Testis (tissue), 2 donors: ENCODE measurements at regions not wholly inside any gene's neighbourhood (a gene's known extent, or its start where the extent isn't known, plus 50 kb on each side); places are given as distances from the start of the nearest gene placed in this dataset.

Experiments used
- DNase-seq: peaks from one replicate; pipeline ENCODE4 v3.0.0-alpha.2; 2019
- H3K27ac ChIP-seq, 2 donors: fragments of 200-600 bp; sonication (generic); one replicate each; pipeline ENCODE4 v1.5.1; 2019
- H3K27me3 ChIP-seq: fragments of 200-600 bp; sonication (generic); one replicate; pipeline ENCODE4 v1.5.1; 2019
- H3K36me3 ChIP-seq: fragments of 200-600 bp; sonication (generic); one replicate; pipeline ENCODE4 v1.5.1; 2017; ENCODE audit warnings: low read depth; ENCODE audit errors: missing control alignments
- H3K4me1 ChIP-seq: fragments of 200-600 bp; sonication (generic); one replicate; pipeline ENCODE4 v1.5.1; 2019
- H3K4me3 ChIP-seq, 2 donors: fragments of 200-600 bp; sonication (generic); one replicate each; pipeline ENCODE4 v1.5.1; 2017 to 2019
- H3K9me3 ChIP-seq: fragments of 200-600 bp; sonication (generic); one replicate; pipeline ENCODE4 v1.5.1; 2017
- POLR2A ChIP-seq: fragments of 450-650 bp; IDR thresholded peaks from one replicate; pipeline ENCODE4 v1.6.1; 2017; ENCODE audit warnings: antibody characterized with exemption, mild to moderate bottlenecking, moderate library complexity
- WGBS, 2 donors: methylation state at CpG; one replicate each; pipeline ENCODE4 v1.1.5; 2018; 5-methylcytosine and 5-hydroxymethylcytosine counted together
- intact Hi-C: fragments of 100-400 bp; cut with DNase I; formaldehyde crosslinking; loops from one replicate; pipeline ENCODE4 v1.15.1; 2023; ENCODE audit warnings: low total_unique reads
- TF ChIP-seq, protein P1 (sequence below), 3 experiments: fragments of 450-650 bp in 2 of 3; fragments of 200-600 bp in 1 of 3; sonication (generic) in 1 of 3; IDR thresholded peaks; one replicate each; pipeline ENCODE4 v1.5.1; 2016 to 2019; ENCODE audit warnings: antibody characterized with exemption in 3 of 3, mild to moderate bottlenecking in 2 of 3, moderate library complexity in 1 of 3

DNA sequence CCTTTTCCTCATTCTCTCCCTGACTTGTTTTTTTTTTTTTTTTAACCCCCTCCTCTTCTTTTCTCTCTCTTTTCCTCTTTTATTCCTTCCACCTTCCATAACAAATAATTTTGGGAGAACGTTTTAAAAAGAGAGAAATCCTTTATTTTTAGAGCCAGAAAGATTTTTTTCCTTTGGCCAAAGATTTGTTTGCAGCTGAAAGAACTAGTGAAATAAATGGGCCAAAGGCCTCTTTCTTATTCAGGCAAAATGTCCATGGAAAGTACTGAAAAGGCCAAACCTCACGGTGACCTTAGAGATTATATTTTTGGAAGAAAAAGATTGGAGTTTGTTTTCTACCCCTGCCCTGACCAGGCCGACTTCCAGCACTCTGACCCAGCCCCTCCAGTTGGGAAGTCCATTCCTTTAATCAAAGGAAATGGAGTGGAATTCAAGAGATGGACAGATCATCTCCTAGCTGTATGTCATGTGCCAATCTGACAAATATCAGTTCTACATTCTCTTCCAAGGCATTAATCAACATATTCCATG, 214.3 kb upstream of the ADAMTS9 start:
- no peak for TF ChIP-seq POLR2A
- TF ChIP-seq, protein P1, sequence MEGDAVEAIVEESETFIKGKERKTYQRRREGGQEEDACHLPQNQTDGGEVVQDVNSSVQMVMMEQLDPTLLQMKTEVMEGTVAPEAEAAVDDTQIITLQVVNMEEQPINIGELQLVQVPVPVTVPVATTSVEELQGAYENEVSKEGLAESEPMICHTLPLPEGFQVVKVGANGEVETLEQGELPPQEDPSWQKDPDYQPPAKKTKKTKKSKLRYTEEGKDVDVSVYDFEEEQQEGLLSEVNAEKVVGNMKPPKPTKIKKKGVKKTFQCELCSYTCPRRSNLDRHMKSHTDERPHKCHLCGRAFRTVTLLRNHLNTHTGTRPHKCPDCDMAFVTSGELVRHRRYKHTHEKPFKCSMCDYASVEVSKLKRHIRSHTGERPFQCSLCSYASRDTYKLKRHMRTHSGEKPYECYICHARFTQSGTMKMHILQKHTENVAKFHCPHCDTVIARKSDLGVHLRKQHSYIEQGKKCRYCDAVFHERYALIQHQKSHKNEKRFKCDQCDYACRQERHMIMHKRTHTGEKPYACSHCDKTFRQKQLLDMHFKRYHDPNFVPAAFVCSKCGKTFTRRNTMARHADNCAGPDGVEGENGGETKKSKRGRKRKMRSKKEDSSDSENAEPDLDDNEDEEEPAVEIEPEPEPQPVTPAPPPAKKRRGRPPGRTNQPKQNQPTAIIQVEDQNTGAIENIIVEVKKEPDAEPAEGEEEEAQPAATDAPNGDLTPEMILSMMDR (IDR thresholded peaks at IDR 0.05), result no peak
- no peaks in the 10 kb centered on the region for H3K36me3 ChIP-seq
- H3K4me1 ChIP-seq, result peaks cover 15% of the 10 kb centered on the region
- intact Hi-C loops, result no loop called here
- no peaks in the 10 kb centered on the region for H3K27me3 ChIP-seq
- no peak overlapping the region for H3K27ac ChIP-seq
- no peak overlapping the region for H3K4me3 ChIP-seq
- DNase-seq, result no peak
- H3K9me3 ChIP-seq, result no peaks in the 10 kb centered on the region
- 42 to 45% methylated on average over 3 of the region's 3 CpGs for WGBS, 2 donors

DNA sequence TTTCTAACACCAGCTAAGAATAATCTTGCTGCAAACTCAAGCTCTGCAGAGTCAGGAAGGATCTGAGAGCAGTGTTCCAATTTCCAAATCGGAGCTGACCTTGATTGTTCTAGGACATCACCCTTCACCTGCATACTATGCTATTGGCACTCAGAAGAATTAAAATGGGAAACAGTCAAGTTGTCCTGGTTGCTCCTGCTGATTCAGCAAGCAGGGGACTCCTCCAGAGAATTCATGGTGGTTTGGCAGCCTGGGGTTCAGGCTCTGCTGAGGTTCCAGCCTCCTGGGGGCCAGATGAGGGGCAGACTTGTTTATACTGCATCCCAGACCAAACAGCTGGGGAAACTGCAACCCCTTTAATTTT, 213.7 kb upstream of the ADAMTS9 start:
- no peak overlapping the region for H3K4me3 ChIP-seq
- no peaks in the 10 kb centered on the region for H3K36me3 ChIP-seq
- intact Hi-C loops, result no loop called here
- no peak overlapping the region for H3K27ac ChIP-seq
- DNase-seq, result peak; percentile 39
- no peaks in the 10 kb centered on the region for H3K9me3 ChIP-seq
- H3K27me3 ChIP-seq, result no peaks in the 10 kb centered on the region
- no peak for TF ChIP-seq POLR2A
- peaks cover 19% of the 10 kb centered on the region for H3K4me1 ChIP-seq
- 41 to 50% methylated on average over 1 of the region's 1 CpG for WGBS, 2 donors

DNA sequence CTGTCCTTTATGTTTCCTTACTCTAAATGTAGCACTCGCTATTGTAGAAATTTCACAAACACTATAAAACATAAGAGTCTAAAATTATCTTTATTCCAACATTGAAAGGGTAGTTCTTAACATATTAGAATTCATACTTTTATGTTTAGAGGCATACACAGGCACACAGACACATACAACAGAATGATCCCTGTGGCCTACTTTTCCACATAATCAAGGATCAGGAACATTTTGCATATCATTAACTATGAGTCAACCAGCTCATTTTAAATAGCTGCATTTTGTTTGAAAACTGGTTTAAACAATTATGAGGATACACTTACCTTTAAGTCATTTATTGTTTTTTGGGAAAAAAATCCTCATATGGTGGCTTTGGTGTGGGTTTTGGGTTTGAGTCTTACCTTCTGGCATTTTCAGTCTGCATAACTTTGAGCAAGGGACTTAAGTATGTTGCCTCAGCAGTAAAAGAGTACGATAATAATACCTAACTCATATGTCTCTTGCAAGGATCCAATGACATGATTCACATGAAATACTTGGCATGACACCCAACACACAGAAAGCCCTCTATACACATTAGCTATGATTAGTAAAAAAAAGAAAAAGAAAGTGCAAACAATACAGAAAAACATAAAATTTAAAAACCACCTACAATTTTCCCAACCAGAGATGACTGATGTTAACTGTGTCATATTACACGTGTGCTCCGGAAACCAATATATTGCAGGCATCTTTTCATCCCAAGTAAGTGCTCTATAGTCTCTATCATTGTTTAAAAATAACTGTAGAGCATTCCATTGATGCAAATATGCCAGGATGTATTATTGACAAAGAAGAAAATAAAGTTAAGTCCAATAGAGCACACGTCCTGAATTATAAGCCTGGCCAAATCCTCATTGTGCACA, 213.1 kb upstream of the ADAMTS9 start:
- H3K27me3 ChIP-seq, result no peaks in the 10 kb centered on the region
- H3K4me3 ChIP-seq, result no peak overlapping the region
- TF ChIP-seq, protein P1 (IDR thresholded peaks at IDR 0.05), result no peak
- TF ChIP-seq POLR2A, result no peak
- no peak for DNase-seq
- peaks cover 24% of the 10 kb centered on the region for H3K4me1 ChIP-seq
- WGBS, 2 donors, result 65 to 71% methylated on average over 5 of the region's 5 CpGs
- intact Hi-C loops, result no loop called here
- H3K36me3 ChIP-seq, result no peaks in the 10 kb centered on the region
- peak overlapping the region in 1 of 2 donors; percentile 12 for H3K27ac ChIP-seq
- no peaks in the 10 kb centered on the region for H3K9me3 ChIP-seq

DNA sequence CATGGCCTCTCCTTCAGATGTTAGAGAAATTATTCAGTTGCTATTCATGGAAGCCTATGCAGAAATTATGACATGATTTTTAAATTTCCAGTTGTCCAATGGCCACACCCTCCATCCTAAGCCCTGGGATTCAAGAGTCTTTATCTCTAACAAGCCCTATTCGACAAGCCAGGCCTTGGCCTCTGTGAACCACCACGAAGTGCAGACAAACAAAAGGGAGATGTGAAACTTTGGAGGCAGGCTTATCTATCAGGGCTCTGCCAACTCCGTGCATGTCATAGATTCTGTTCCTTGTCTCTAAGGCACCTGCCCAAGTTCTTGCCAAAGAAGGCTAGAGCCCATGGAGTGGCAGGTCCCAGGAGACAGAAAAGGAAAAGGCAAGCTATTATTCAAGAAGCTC, 212.4 kb upstream of the ADAMTS9 start:
- intact Hi-C loops, result no loop called here
- TF ChIP-seq, protein P1 (IDR thresholded peaks at IDR 0.05), result no peak
- no peak for TF ChIP-seq POLR2A
- Histone ChIP-seq H3K27ac (no peak overlapping the region), H3K9me3 (no peaks in the 10 kb centered on the region), H3K4me3 (no peak overlapping the region), H3K27me3 (no peaks in the 10 kb centered on the region), H3K36me3 (no peaks in the 10 kb centered on the region), H3K4me1 (peaks cover 30% of the 10 kb centered on the region)
- 22 to 34% methylated on average over 3 of the region's 3 CpGs for WGBS, 2 donors
- no peak for DNase-seq

DNA sequence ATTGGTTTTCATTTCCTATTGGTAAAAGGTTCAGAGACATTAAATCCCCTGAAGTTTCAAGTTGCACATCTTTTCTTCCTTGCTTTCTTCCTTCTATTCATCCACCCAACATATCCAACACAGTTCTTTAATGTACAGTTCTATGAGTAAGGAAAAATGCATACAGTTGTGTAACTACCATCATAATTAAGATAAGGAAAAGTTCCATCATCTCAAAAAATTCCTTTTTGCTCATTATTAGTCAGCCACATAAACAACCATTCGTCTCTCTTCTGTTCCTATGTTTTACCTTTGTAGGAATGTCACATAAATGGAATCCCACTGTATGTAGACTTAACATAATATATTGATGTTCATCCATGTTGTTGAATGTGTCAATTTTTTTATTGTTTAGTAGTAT, 211.1 kb upstream of the ADAMTS9 start:
- WGBS, 2 donors, result 94 to 97% methylated on average over 1 of the region's 1 CpG
- no peaks in the 10 kb centered on the region for H3K36me3 ChIP-seq
- no peak for DNase-seq
- intact Hi-C loops, result no loop called here
- TF ChIP-seq, protein P1 (IDR thresholded peaks at IDR 0.05), result no peak
- TF ChIP-seq POLR2A, result no peak
- no peaks in the 10 kb centered on the region for H3K9me3 ChIP-seq
- no peak overlapping the region for H3K4me3 ChIP-seq
- no peaks in the 10 kb centered on the region for H3K27me3 ChIP-seq
- peaks cover 33% of the 10 kb centered on the region for H3K4me1 ChIP-seq
- no peak overlapping the region for H3K27ac ChIP-seq
